Activated CD4-positive, alpha-beta T cell treated with anti-CD3 and anti-CD28 coated beads, Interleukin-10, Interleukin-2, amounts not matched to agents 100 ng/mL and 50 ng/mL, durations not matched to agents 16 hours and 8 hours (primary cell): ENCODE measurements at regions not wholly inside any gene's neighbourhood (a gene's known extent, or its start where the extent isn't known, plus 50 kb on each side); places are given as distances from the start of the nearest gene placed in this dataset.
"Not testable (repeated sequence)": the region's sequence is repeated elsewhere in the genome, so short reads cannot be mapped to it uniquely, and the experiment has no call there.

ENCODE experiments used
- DNase-seq: peaks from one replicate; pipeline ENCODE4 v3.0.0-alpha.2; 2020

GRCh38 chr10:29714096-29714874 is 79.5 kb upstream of the SVIL start:
- no peak for DNase-seq

GRCh38 chr10:29713450-29713849 is 78.7 kb upstream of the SVIL start:
- DNase-seq = no peak

DNA sequence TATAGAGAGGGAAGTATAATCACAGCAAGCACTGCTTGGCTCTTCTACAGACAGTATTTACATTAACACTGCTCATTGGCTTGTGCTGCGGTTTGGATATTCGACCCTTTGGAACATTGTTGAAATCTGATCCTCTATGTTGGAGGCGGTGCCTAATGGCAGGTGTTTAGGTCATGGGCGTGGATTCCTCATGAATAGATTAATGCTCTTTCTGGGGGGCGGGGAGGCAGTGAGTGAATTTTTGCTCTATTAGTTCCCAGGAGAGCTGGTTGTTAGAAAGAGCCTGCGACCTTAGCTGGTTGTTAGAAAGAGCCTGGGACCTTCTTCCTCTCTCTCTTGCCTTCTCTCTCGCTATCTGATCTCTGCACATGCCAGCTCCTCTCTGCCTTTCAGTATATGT is 77.3 kb upstream of the SVIL start:
- DNase-seq = no peak

GRCh38 chr10:29710128-29710527 is 75.4 kb upstream of the SVIL start:
- no peak for DNase-seq

- DNase-seq = no peak
These were observed 74.8 kb upstream of the SVIL start for GRCh38 chr10:29709484-29710002.

DNA sequence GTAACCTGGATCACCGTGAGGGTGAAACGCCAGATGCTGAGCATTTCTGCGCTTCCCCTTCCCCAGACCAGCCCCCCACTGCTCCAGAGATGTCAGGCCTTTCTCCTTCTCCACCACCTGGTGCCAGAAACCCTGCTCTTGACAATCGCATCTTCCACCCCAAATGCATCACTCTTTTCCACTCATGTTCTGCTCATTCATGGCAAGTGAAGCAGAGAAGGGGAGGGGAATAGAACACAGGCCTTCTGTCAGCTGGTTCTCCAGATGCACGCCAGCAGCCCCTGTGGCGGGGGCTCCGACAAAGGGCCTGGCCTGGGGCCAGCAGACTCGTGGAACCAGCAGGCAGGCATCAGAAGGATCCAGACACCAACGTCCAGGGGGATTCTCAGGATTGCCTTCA is 68.5 kb upstream of the SVIL start:
- no peak for DNase-seq

- no peak for DNase-seq
These were observed 67.7 kb upstream of the SVIL start for GRCh38 chr10:29702273-29703164.

GRCh38 chr10:29701306-29701705 is 66.5 kb upstream of the SVIL start:
- no peak for DNase-seq

GRCh38 chr10:29699621-29700020 is 64.8 kb upstream of the SVIL start:
- DNase-seq = no peak

DNA sequence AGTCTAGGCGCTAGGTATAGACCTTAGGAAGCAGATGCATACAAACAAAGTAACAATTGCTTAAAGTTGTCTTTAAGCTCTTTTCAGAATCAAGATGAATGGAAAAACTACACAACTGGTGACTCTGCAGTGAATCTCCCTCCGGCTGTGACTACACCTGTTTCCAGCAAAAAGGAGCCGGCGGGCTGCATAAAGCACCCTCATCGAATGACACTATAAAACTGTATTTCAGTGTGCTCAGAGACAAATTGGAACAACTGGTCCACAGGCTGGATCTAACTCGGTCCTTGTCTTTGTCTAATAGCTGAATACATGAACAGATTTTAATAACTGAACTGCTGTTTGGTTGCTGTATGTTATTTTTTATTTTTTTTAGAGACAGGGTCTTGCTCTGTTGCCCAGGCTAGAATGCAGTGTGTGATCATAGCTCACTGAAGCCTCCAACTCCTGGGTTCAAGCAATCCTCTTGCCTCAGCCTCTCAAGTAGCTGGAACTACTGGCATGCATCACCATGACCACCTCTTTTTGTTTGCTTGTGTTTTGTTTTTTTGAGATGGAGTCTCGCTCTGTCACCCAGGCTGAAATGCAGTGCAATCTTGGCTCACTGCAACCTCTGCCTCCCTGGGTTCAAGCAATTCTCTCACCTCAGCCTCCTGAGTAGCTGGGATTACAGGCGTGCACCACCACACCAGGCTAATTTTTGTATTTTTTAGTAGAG is 64.2 kb upstream of the SVIL start:
- DNase-seq = no peak

DNA sequence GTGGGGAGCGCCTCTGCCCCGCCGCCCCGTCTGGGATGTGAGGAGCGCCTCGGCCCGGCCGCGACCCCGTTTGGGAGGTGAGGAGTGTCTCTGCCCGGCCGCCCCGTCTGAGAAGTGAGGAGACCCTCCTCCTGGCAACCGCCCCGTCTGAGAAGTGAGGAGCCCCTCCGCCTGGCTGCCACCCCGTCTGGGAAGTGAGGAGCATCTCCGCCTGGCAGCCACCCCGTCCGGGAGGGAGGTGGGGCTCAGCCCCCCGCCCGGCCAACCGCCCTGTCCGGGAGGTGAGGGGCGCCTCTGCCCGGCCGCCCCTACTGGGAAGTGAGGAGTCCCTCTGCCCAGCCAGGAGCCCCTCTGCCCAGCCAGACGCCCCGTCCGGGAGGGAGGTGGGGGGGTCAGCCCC is 61.8 kb upstream of the SVIL start:
- not testable (repeated sequence) for DNase-seq

DNA sequence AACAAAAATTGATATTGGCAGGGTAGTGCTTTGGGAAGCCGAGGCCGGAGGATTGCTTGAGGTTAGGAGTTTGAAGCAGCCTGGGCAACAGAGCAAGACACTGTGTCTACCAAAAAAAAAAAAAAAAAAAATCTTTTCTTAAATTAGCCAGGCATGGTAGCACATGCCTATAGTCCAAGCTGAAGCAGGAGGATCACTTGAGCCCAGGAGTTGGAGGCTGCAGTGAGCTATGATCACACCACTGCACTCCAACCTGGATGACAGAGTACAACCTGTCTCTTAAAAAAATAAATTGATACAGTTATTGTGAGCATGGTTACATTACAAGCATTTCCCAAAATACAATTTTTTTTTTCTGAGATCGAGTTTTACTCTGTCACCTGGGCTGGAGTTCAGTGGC is 59.4 kb upstream of the SVIL start:
- no peak for DNase-seq

DNA sequence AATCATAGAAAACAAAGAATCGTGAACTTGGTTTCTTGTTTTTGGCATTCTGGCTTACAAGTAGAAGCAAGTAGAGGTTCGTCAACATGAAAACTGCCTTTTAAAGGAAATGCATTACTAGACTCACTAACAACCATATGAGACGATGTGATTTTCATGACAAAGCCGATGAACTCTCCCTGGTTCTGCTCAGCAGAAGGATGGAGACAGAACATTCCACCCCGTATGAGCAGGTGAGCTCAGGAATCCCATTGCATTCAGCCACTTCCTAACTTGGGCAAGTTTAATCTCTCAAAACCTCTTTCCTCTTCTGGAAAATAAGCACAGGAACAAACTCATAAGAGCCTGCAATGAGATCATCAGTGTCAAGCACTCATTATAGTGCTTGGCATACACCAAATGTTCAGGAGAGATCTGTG is 57.4 kb upstream of the SVIL start:
- no peak for DNase-seq

DNA sequence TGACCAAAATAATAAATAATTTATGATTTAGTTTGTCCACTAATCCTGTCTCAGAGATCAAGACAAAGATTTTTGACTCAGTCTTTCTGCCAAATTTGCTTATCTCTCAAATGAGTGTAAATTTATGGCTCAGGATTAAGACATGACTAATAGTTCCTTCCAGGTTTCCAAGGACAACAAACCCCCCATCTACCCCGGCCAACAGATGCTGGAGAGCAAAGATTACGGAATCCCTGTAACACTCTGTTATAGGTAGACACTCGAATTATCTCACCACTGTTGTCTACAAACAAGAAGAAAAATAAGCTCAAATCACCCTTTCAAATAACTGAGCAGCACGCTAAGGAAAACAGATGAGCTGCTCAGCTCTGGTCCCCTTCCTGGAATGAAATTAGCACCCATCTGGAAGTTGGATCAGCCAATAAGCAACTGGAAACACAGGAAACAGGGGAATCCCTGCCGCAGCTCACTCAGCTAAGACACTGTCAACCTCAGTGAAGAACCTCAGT is 56.8 kb upstream of the SVIL start:
- DNase-seq = no peak

GRCh38 chr10:29689001-29689400 is 54.2 kb upstream of the SVIL start:
- DNase-seq = peak; percentile 48

DNA sequence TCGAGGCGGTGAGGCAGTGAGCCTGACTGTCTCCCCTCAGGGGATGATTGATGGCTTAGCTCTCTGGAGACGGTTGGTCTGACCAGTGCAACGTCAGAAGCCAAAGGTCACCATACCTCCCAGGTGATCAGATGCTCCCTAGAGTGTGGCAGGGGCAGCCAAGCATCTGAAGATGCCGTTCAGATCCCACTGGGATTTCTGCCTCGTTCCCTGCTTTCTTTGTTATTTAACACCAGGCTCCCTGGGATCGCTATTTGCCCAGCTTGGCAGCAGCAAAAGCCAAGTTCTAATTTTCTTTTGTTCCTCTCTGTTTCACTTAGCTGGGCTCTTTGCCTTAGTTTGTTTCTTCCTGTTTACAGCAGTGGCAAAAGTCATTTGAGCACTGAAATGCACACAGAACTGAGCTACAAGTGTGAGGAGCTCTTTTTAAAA is 53.5 kb upstream of the SVIL start:
- DNase-seq = no peak

GRCh38 chr10:29687421-29688164 is 52.8 kb upstream of the SVIL start:
- DNase-seq = no peak

- DNase-seq = no peak
These were observed 50.7 kb upstream of the SVIL start for GRCh38 chr10:29685506-29685905.
